ENCODE measurements at regions not wholly inside any gene's neighbourhood (a gene's known extent, or its start where the extent isn't known, plus 50 kb on each side); places are given as distances from the start of the nearest gene placed in this dataset.

- intact Hi-C loops (cut with DNase I) = no loop called here
- Histone ChIP-seq H3K4me3 (no peak overlapping the region), H3K9me3 (no peaks in the 10 kb centered on the region), H3K27ac (no peak overlapping the region), H3K27me3 (replicated peaks; ENCODE audit: insufficient read depth) (no peaks in the 10 kb centered on the region), H3K4me1 (replicated peaks) (no peaks in the 10 kb centered on the region), H3K36me3 (no peaks in the 10 kb centered on the region)
- DNase-seq (ENCODE audit: low spot score) = no peak
- 67% methylated on average over 3 of the region's 3 CpGs for WGBS
- TF ChIP-seq CTCF (IDR thresholded peaks at IDR 0.05) (no peak), POLR2A (IDR thresholded peaks at IDR 0.05) (no peak), POLR2AphosphoS5 (IDR thresholded peaks at IDR 0.05) (no peak)
These were observed 180.5 kb upstream of the RIOK2 start for GRCh38 chr5:97363577-97363976.

- Histone ChIP-seq H3K27me3 (replicated peaks; ENCODE audit: insufficient read depth) (no peaks in the 10 kb centered on the region), H3K4me3 (no peak overlapping the region), H3K4me1 (replicated peaks) (no peaks in the 10 kb centered on the region), H3K9me3 (no peaks in the 10 kb centered on the region), H3K27ac (no peak overlapping the region), H3K36me3 (no peaks in the 10 kb centered on the region)
- intact Hi-C loops (cut with DNase I) = no loop called here
- DNase-seq (ENCODE audit: low spot score) = no peak
- WGBS = 11% methylated on average over 1 of the region's 1 CpG
- no peak for TF ChIP-seq CTCF (IDR thresholded peaks at IDR 0.05)
- TF ChIP-seq POLR2AphosphoS5 (IDR thresholded peaks at IDR 0.05) = no peak
- TF ChIP-seq POLR2A (IDR thresholded peaks at IDR 0.05) = no peak
These were observed 181.7 kb upstream of the RIOK2 start for GRCh38 chr5:97364731-97365130.

- Histone ChIP-seq H3K4me1 (replicated peaks) (no peaks in the 10 kb centered on the region), H3K4me3 (no peak overlapping the region), H3K36me3 (no peaks in the 10 kb centered on the region), H3K27ac (no peak overlapping the region), H3K9me3 (no peaks in the 10 kb centered on the region), H3K27me3 (replicated peaks; ENCODE audit: insufficient read depth) (no peaks in the 10 kb centered on the region)
- intact Hi-C loops (cut with DNase I) = no loop called here
- TF ChIP-seq POLR2AphosphoS5 (IDR thresholded peaks at IDR 0.05) (no peak), CTCF (IDR thresholded peaks at IDR 0.05) (no peak), POLR2A (IDR thresholded peaks at IDR 0.05) (no peak)
- no peak for DNase-seq (ENCODE audit: low spot score)
These were observed 182.3 kb upstream of the RIOK2 start for GRCh38 chr5:97365163-97365845.

- H3K36me3 ChIP-seq = no peaks in the 10 kb centered on the region
- no peak overlapping the region for H3K4me3 ChIP-seq
- H3K27ac ChIP-seq = no peak overlapping the region
- H3K9me3 ChIP-seq = no peaks in the 10 kb centered on the region
- WGBS = 80% methylated on average over 4 of the region's 4 CpGs
- intact Hi-C loops (cut with DNase I) = no loop called here
- DNase-seq (ENCODE audit: low spot score) = no peak
- no peaks in the 10 kb centered on the region for H3K4me1 ChIP-seq (replicated peaks)
- no peaks in the 10 kb centered on the region for H3K27me3 ChIP-seq (replicated peaks; ENCODE audit: insufficient read depth)
- TF ChIP-seq POLR2A (IDR thresholded peaks at IDR 0.05) (no peak), POLR2AphosphoS5 (IDR thresholded peaks at IDR 0.05) (no peak), CTCF (IDR thresholded peaks at IDR 0.05) (no peak)
These were observed 182.9 kb upstream of the RIOK2 start for GRCh38 chr5:97365918-97366317.

- Histone ChIP-seq H3K9me3 (no peaks in the 10 kb centered on the region), H3K4me1 (replicated peaks) (no peaks in the 10 kb centered on the region), H3K27ac (no peak overlapping the region), H3K27me3 (replicated peaks; ENCODE audit: insufficient read depth) (no peaks in the 10 kb centered on the region), H3K36me3 (no peaks in the 10 kb centered on the region), H3K4me3 (no peak overlapping the region)
- DNase-seq (ENCODE audit: low spot score) = no peak
- no peak for TF ChIP-seq POLR2A (IDR thresholded peaks at IDR 0.05)
- no peak for TF ChIP-seq CTCF (IDR thresholded peaks at IDR 0.05)
- no peak for TF ChIP-seq POLR2AphosphoS5 (IDR thresholded peaks at IDR 0.05)
- intact Hi-C loops (cut with DNase I) = no loop called here
These were observed 192.9 kb upstream of the RIOK2 start for GRCh38 chr5:97375959-97376358.
